ENCODE measurements at regions not wholly inside any gene's neighbourhood (a gene's known extent, or its start where the extent isn't known, plus 50 kb on each side); places are given as distances from the start of the nearest gene placed in this dataset.

GRCh38 chr16:16815641-16816040 is 436.7 kb downstream of the NPIPA7 start:
- TF ChIP-seq CTCF (IDR thresholded peaks at IDR 0.05) (no peak), TEAD1 (CRISPR knock-in tag; IDR thresholded peaks at IDR 0.05) (no peak), PRRX2 (CRISPR knock-in tag; IDR thresholded peaks at IDR 0.05) (no peak), ELF4 (CRISPR knock-in tag; IDR thresholded peaks at IDR 0.05; ENCODE audit: low read depth) (no peak), AFF4 (CRISPR knock-in tag; IDR thresholded peaks at IDR 0.05; ENCODE audit: borderline replicate concordance) (no peak), CBFB (CRISPR knock-in tag; IDR thresholded peaks at IDR 0.05; ENCODE audit: low read depth) (no peak), USF2 (CRISPR knock-in tag; IDR thresholded peaks at IDR 0.05) (no peak), FOXK1 (CRISPR knock-in tag; IDR thresholded peaks at IDR 0.05) (no peak), TEAD4 (CRISPR knock-in tag; IDR thresholded peaks at IDR 0.05) (no peak), SP1 (CRISPR knock-in tag; conservative IDR thresholded peaks at IDR 0.05) (no peak), ZNF121 (CRISPR knock-in tag; IDR thresholded peaks at IDR 0.05) (no peak)

Measured in WTC11 (cell line).